T47D (cell line): ENCODE measurements at regions not wholly inside any gene's neighbourhood (a gene's known extent, or its start where the extent isn't known, plus 50 kb on each side); places are given as distances from the start of the nearest gene placed in this dataset.

Experiments used
- DNase-seq, 2 experiments: peaks; one replicate each; pipeline versions ENCODE4 v3.0.0 to v3.0.0-alpha.2; 2011 to 2012; ENCODE audit warnings: low read depth in 1 of 2, low spot score in 1 of 2
- JUND ChIP-seq: IDR thresholded peaks from 2 replicates; pipeline ENCODE4 v1.6.1; 2012; ENCODE audit warnings: low read depth
- in situ Hi-C: cut with HindIII; loops from 2 replicates; pipeline ENCODE4 v1.10.0; 2016; ENCODE audit warnings: low sequenced_read_pairs, low pct_unique_long_range_greater_than_20kb

GRCh38 chr5:110054240-110054639 is 364.5 kb downstream of the MAN2A1 start:
- in situ Hi-C loops: no loop called here
- no peak for TF ChIP-seq JUND
- peak in 1 of 2 experiments; percentile 47 for DNase-seq

- in situ Hi-C loops: no loop called here
- no peak for DNase-seq
- no peak for TF ChIP-seq JUND
Observed at GRCh38 chr5:110055302-110055701, 365.6 kb downstream of the MAN2A1 start.

GRCh38 chr5:110056580-110057114 is 366.9 kb downstream of the MAN2A1 start:
- DNase-seq: no peak
- no peak for TF ChIP-seq JUND
- in situ Hi-C loops: no loop called here

- TF ChIP-seq JUND: no peak
- in situ Hi-C loops: no loop called here
- DNase-seq: peak in 1 of 2 experiments; percentile 17
Observed at GRCh38 chr5:110058175-110058574, 368.4 kb downstream of the MAN2A1 start.

- DNase-seq: no peak
- in situ Hi-C loops: no loop called here
- TF ChIP-seq JUND: no peak
Observed at GRCh38 chr5:110062246-110062645, 372.5 kb downstream of the MAN2A1 start.

- TF ChIP-seq JUND: no peak
- in situ Hi-C loops: no loop called here
- peak in 1 of 2 experiments; percentile 3 for DNase-seq
Observed at GRCh38 chr5:110063640-110064602, 374.2 kb downstream of the MAN2A1 start.

GRCh38 chr5:110064603-110065268 is 375.0 kb downstream of the MAN2A1 start:
- DNase-seq: no peak
- no peak for TF ChIP-seq JUND
- in situ Hi-C loops: no loop called here

GRCh38 chr5:110070836-110071235 is 381.1 kb downstream of the MAN2A1 start:
- in situ Hi-C loops: no loop called here
- TF ChIP-seq JUND: no peak
- DNase-seq: no peak

GRCh38 chr5:110072651-110073050 is 382.9 kb downstream of the MAN2A1 start:
- TF ChIP-seq JUND: no peak
- no peak for DNase-seq
- in situ Hi-C loops: no loop called here

- TF ChIP-seq JUND: no peak
- in situ Hi-C loops: no loop called here
- DNase-seq: no peak
Observed at GRCh38 chr5:110073534-110073933, 383.8 kb downstream of the MAN2A1 start.

- TF ChIP-seq JUND: no peak
- DNase-seq: no peak
- in situ Hi-C loops: no loop called here
Observed at GRCh38 chr5:110075656-110076055, 385.9 kb downstream of the MAN2A1 start.

GRCh38 chr5:110077147-110077546 is 387.4 kb downstream of the MAN2A1 start:
- no peak for TF ChIP-seq JUND
- DNase-seq: no peak
- in situ Hi-C loops: no loop called here

GRCh38 chr5:110082194-110082593 is 392.5 kb downstream of the MAN2A1 start:
- no peak for DNase-seq
- no peak for TF ChIP-seq JUND
- in situ Hi-C loops: no loop called here
